Endodermal cell (in vitro differentiated cells): ENCODE measurements at regions not wholly inside any gene's neighbourhood (a gene's known extent, or its start where the extent isn't known, plus 50 kb on each side); places are given as distances from the start of the nearest gene placed in this dataset.

ENCODE experiments used
- DNase-seq: peaks from one replicate; pipeline ENCODE4 v3.0.0-alpha.2; 2017
- H3K27ac ChIP-seq: 2 replicates; pipeline ENCODE4 v1.5.1; 2013; ENCODE audit warnings: mild to moderate bottlenecking, low read depth, low read length, moderate library complexity
- H3K27me3 ChIP-seq: 2 replicates; pipeline ENCODE4 v1.6.1; 2013; ENCODE audit warnings: mild to moderate bottlenecking, low read length, moderate library complexity; ENCODE audit not compliant: insufficient read depth, control insufficient read depth, poor library complexity, severe bottlenecking
- H3K36me3 ChIP-seq: 2 replicates; pipeline ENCODE4 v1.7.0; 2013; ENCODE audit warnings: mild to moderate bottlenecking, low read length, moderate library complexity; ENCODE audit not compliant: control insufficient read depth, insufficient read depth
- H3K4me1 ChIP-seq: one replicate; pipeline ENCODE4 v1.7.0; 2013; ENCODE audit warnings: low read length; ENCODE audit not compliant: control insufficient read depth, insufficient read depth
- H3K4me3 ChIP-seq: 2 replicates; pipeline ENCODE4 v1.5.1; 2013; ENCODE audit warnings: mild to moderate bottlenecking, low read length, moderate library complexity
- H3K9ac ChIP-seq: 2 replicates; pipeline ENCODE4 v1.6.1; 2013; ENCODE audit warnings: mild to moderate bottlenecking, low read length, moderate library complexity; ENCODE audit not compliant: poor library complexity, severe bottlenecking; ENCODE audit errors: extremely low read depth
- H3K9me3 ChIP-seq: 2 replicates; pipeline ENCODE4 v1.6.1; 2013; ENCODE audit warnings: mild to moderate bottlenecking, low read length, moderate library complexity; ENCODE audit not compliant: control insufficient read depth
- H3K27ac Mint-ChIP-seq: 2 replicates; pipeline ENCODE4 v1.8.0; 2020; ENCODE audit warnings: mixed read lengths
- H3K27me3 Mint-ChIP-seq: 2 replicates; pipeline ENCODE4 v1.8.0; 2021; ENCODE audit warnings: mild to moderate bottlenecking, mixed read lengths; ENCODE audit not compliant: insufficient read depth
- H3K36me3 Mint-ChIP-seq: 2 replicates; pipeline ENCODE4 v1.8.0; 2020; ENCODE audit warnings: low read depth, mixed read lengths
- H3K4me1 Mint-ChIP-seq: 2 replicates; pipeline ENCODE4 v1.8.0; 2020; ENCODE audit warnings: mixed read lengths
- H3K4me3 Mint-ChIP-seq: 2 replicates; pipeline ENCODE4 v1.8.0; 2020; ENCODE audit warnings: mild to moderate bottlenecking, moderate library complexity, mixed read lengths
- H3K9me3 Mint-ChIP-seq: 2 replicates; pipeline ENCODE4 v1.8.0; 2020; ENCODE audit warnings: mild to moderate bottlenecking, mixed read lengths
- WGBS, 2 experiments: methylation state at CpG; one replicate each; pipeline versions ENCODE4 v1.1.5 to v1.1.7; 2013; ENCODE audit warnings: missing lambda C conversion rate in 2 of 2, mixed read lengths in 1 of 2; ENCODE audit not compliant: insufficient coverage in 1 of 2, insufficient read length in 1 of 2; 5-methylcytosine and 5-hydroxymethylcytosine counted together
- TF ChIP-seq, protein P1 (sequence below): fragments of 200-600 bp; sonication (generic); conservative IDR thresholded peaks from 2 replicates; pipeline ENCODE4 v1.5.0; 2021; ENCODE audit warnings: antibody characterized with exemption, mild to moderate bottlenecking

DNA sequence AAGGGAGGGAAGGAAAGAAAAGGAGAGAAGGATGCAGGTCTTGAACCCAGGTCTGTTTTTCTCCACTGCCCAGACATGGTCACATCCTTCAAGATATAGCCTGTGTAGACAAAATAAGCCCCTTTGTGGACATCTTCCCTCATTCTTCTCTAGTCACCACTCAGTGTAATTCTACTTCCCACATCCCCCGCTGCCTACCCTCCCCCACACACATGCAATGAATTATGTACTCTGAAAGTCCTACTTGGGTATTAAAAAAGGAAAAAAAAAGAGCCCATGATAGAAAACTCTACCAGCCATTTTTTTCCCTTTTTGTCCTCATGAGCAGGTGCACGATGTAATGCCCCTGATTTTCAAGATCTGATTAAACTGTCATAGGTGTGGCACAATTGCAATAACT, 346.0 kb downstream of the MN1 start:
- Histone ChIP-seq H3K4me3 (no peak overlapping the region), H3K9ac (no peak overlapping the region), H3K4me1 (peaks cover 1% of the 10 kb centered on the region), H3K9me3 (peaks cover 4% of the 10 kb centered on the region), H3K36me3 (no peaks in the 10 kb centered on the region), H3K27me3 (peaks cover 97% of the 10 kb centered on the region), H3K27ac (no peak overlapping the region)
- WGBS, 2 experiments, result 92% methylated on average over 2 of the region's 2 CpGs; no CpG with 5 or more reads in 1 of the 2 experiments
- no peaks in the 10 kb centered on the region for H3K36me3 Mint-ChIP-seq
- peaks cover 100% of the 10 kb centered on the region for H3K27me3 Mint-ChIP-seq
- no peak overlapping the region for H3K4me3 Mint-ChIP-seq
- H3K27ac Mint-ChIP-seq, result no peak overlapping the region
- no peak for DNase-seq
- H3K4me1 Mint-ChIP-seq, result peaks cover 16% of the 10 kb centered on the region
- H3K9me3 Mint-ChIP-seq, result no peaks in the 10 kb centered on the region
- TF ChIP-seq, protein P1, sequence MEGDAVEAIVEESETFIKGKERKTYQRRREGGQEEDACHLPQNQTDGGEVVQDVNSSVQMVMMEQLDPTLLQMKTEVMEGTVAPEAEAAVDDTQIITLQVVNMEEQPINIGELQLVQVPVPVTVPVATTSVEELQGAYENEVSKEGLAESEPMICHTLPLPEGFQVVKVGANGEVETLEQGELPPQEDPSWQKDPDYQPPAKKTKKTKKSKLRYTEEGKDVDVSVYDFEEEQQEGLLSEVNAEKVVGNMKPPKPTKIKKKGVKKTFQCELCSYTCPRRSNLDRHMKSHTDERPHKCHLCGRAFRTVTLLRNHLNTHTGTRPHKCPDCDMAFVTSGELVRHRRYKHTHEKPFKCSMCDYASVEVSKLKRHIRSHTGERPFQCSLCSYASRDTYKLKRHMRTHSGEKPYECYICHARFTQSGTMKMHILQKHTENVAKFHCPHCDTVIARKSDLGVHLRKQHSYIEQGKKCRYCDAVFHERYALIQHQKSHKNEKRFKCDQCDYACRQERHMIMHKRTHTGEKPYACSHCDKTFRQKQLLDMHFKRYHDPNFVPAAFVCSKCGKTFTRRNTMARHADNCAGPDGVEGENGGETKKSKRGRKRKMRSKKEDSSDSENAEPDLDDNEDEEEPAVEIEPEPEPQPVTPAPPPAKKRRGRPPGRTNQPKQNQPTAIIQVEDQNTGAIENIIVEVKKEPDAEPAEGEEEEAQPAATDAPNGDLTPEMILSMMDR, result no peak

GRCh38 chr22:27456696-27457503, 344.7 kb downstream of the MN1 start:
- Mint-ChIP-seq H3K27me3 (peaks cover 95% of the 10 kb centered on the region), H3K9me3 (no peaks in the 10 kb centered on the region), H3K27ac (no peak overlapping the region), H3K36me3 (no peaks in the 10 kb centered on the region), H3K4me3 (no peak overlapping the region), H3K4me1 (peaks cover 29% of the 10 kb centered on the region)
- no peaks in the 10 kb centered on the region for H3K9me3 ChIP-seq
- H3K4me3 ChIP-seq, result no peak overlapping the region
- H3K4me1 ChIP-seq, result peaks cover 8% of the 10 kb centered on the region
- no peak overlapping the region for H3K9ac ChIP-seq
- TF ChIP-seq, protein P1, result no peak
- no peak for DNase-seq
- peaks cover 84% of the 10 kb centered on the region for H3K27me3 ChIP-seq
- H3K27ac ChIP-seq, result no peak overlapping the region
- WGBS, 2 experiments, result 87 to 89% methylated on average over 9 of the region's 10 CpGs
- no peaks in the 10 kb centered on the region for H3K36me3 ChIP-seq

- no peak for DNase-seq
- H3K9ac ChIP-seq, result no peak overlapping the region
- H3K27me3 ChIP-seq, result peaks cover 53% of the 10 kb centered on the region
- H3K36me3 ChIP-seq, result no peaks in the 10 kb centered on the region
- Mint-ChIP-seq H3K27ac (no peak overlapping the region), H3K9me3 (no peaks in the 10 kb centered on the region), H3K4me3 (no peak overlapping the region), H3K36me3 (no peaks in the 10 kb centered on the region), H3K27me3 (peaks cover 91% of the 10 kb centered on the region), H3K4me1 (peaks cover 28% of the 10 kb centered on the region)
- WGBS, 2 experiments, result 80 to 88% methylated on average over 1 to 3 of the region's 3 CpGs
- H3K4me3 ChIP-seq, result no peak overlapping the region
- no peak overlapping the region for H3K27ac ChIP-seq
- TF ChIP-seq, protein P1, result no peak
- peaks cover 14% of the 10 kb centered on the region for H3K4me1 ChIP-seq
- H3K9me3 ChIP-seq, result peaks cover 5% of the 10 kb centered on the region
Measured at GRCh38 chr22:27459999-27460398, 341.6 kb downstream of the MN1 start.
